ENCODE measurements at regions not wholly inside any gene's neighbourhood (a gene's known extent, or its start where the extent isn't known, plus 50 kb on each side); places are given as distances from the start of the nearest gene placed in this dataset.

DNA sequence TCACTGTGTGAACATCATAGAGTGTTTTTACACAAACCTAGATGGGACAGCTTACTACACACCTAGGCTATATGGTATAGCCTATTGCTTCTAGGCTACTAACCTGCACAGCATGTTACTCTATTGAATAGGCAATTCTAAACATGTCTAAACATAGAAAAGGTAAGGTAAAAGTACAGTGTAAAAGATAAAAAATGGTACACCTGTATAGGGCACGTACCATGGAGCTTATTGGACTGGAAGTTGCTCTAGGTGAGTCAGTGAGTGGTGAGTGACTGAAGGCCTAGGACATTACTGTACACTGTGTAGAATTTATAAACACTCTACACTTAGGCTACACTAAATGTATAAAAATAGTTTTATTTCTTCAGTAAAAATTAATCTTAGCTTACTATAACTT, 182.0 kb upstream of the THSD7A start:
- TF ChIP-seq ZNF155 (tag by site-specific recombination; IDR thresholded peaks at IDR 0.05) (no peak), ZNF561 (tag by site-specific recombination; IDR thresholded peaks at IDR 0.05; ENCODE audit: borderline replicate concordance) (no peak), ZNF174 (tag by site-specific recombination; IDR thresholded peaks at IDR 0.05) (no peak), ZNF670 (tag by site-specific recombination; IDR thresholded peaks at IDR 0.05; ENCODE audit: low read depth) (no peak), TSHZ1 (tag by site-specific recombination; IDR thresholded peaks at IDR 0.05; ENCODE audit: borderline replicate concordance) (no peak), ZFHX2 (tag by site-specific recombination; conservative IDR thresholded peaks at IDR 0.05) (no peak), MEIS1 (CRISPR knock-in tag; IDR thresholded peaks at IDR 0.05; ENCODE audit: borderline replicate concordance) (no peak), ZNF311 (tag by site-specific recombination; IDR thresholded peaks at IDR 0.05; ENCODE audit: borderline replicate concordance) (no peak), ZNF280C (tag by site-specific recombination; IDR thresholded peaks at IDR 0.05) (no peak), ZNF26 (tag by site-specific recombination; IDR thresholded peaks at IDR 0.05) (no peak), KLF7 (tag by site-specific recombination; IDR thresholded peaks at IDR 0.05; ENCODE audit: borderline replicate concordance) (no peak), BCL11B (tag by site-specific recombination; IDR thresholded peaks at IDR 0.05; ENCODE audit: low read depth) (no peak)
- Histone ChIP-seq H3K4me1 (ENCODE audit: control insufficient read depth, insufficient read depth, low read length) (no peaks in the 10 kb centered on the region), H3K27ac (ENCODE audit: extremely low read depth, low read depth, low read length) (no peak overlapping the region), H3K4me3 (ENCODE audit: low read depth, low read length) (no peak overlapping the region), H3K9me3 (ENCODE audit: control insufficient read depth, insufficient read depth, low read depth, low read length) (no peaks in the 10 kb centered on the region), H3K36me3 (ENCODE audit: control insufficient read depth in 2 of 2, insufficient read depth in 1 of 2, low read length in 2 of 2) (no peaks in the 10 kb centered on the region)
- CTCF ChIA-PET, result interaction anchor here (0.6 kb wide), 1 partner anchor 104 kb away, joined by 8 read pairs; no protein-coding TSS in a partner anchor
- POLR2A ChIA-PET, result no interaction called here

GRCh38 chr7:12016439-12016838, 184.4 kb upstream of the THSD7A start:
- CTCF ChIA-PET, result interaction anchor here (0.6 kb wide), 2 partner anchors 456 to 1802 kb away, joined by 3 to 4 read pairs; no protein-coding TSS in a partner anchor
- Histone ChIP-seq H3K4me3 (ENCODE audit: low read depth, low read length) (no peak overlapping the region), H3K27ac (ENCODE audit: extremely low read depth, low read depth, low read length) (no peak overlapping the region), H3K4me1 (ENCODE audit: control insufficient read depth, insufficient read depth, low read length) (no peaks in the 10 kb centered on the region), H3K36me3 (ENCODE audit: control insufficient read depth in 2 of 2, insufficient read depth in 1 of 2, low read length in 2 of 2) (no peaks in the 10 kb centered on the region), H3K9me3 (ENCODE audit: control insufficient read depth, insufficient read depth, low read depth, low read length) (no peaks in the 10 kb centered on the region)
- TF ChIP-seq ZNF146 (tag by site-specific recombination; IDR thresholded peaks at IDR 0.05) (no peak), MYNN (tag by site-specific recombination; IDR thresholded peaks at IDR 0.05; ENCODE audit: borderline replicate concordance) (no peak), HOXD13 (CRISPR knock-in tag; IDR thresholded peaks at IDR 0.05; ENCODE audit: borderline replicate concordance) (no peak), ZNF202 (tag by site-specific recombination; IDR thresholded peaks at IDR 0.05; ENCODE audit: borderline replicate concordance) (no peak), PRDM1 (tag by site-specific recombination; IDR thresholded peaks at IDR 0.05) (no peak), ZNF433 (tag by site-specific recombination; IDR thresholded peaks at IDR 0.05; ENCODE audit: low read depth) (no peak), ZBTB1 (tag by site-specific recombination; IDR thresholded peaks at IDR 0.05) (no peak), ZNF302 (tag by site-specific recombination; IDR thresholded peaks at IDR 0.05; ENCODE audit: low read depth) (no peak), ZNF140 (tag by site-specific recombination; IDR thresholded peaks at IDR 0.05) (no peak), ZNF248 (tag by site-specific recombination; IDR thresholded peaks at IDR 0.05) (no peak)
- TF ChIP-seq, protein P1, sequence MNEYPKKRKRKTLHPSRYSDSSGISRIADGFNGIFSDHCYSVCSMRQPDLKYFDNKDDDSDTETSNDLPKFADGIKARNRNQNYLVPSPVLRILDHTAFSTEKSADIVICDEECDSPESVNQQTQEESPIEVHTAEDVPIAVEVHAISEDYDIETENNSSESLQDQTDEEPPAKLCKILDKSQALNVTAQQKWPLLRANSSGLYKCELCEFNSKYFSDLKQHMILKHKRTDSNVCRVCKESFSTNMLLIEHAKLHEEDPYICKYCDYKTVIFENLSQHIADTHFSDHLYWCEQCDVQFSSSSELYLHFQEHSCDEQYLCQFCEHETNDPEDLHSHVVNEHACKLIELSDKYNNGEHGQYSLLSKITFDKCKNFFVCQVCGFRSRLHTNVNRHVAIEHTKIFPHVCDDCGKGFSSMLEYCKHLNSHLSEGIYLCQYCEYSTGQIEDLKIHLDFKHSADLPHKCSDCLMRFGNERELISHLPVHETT (tag by site-specific recombination; IDR thresholded peaks at IDR 0.05), result no peak
- POLR2A ChIA-PET, result no interaction called here

Measured in HEK293 (cell line).